Esophagus (tissue), 2 donors: ENCODE measurements at regions not wholly inside any gene's neighbourhood (a gene's known extent, or its start where the extent isn't known, plus 50 kb on each side); places are given as distances from the start of the nearest gene placed in this dataset.

Experiments
- H3K27ac ChIP-seq, 2 donors: one replicate each; pipeline ENCODE4 v1.5.1; 2013; ENCODE audit warnings: low read depth in 2 of 2, mild to moderate bottlenecking in 2 of 2, inconsistent platforms in 1 of 2, low read length in 1 of 2, moderate library complexity in 1 of 2
- H3K27me3 ChIP-seq, 2 donors: one replicate each; pipeline ENCODE4 v1.6.1; 2013; ENCODE audit warnings: low read length in 2 of 2, control low read depth in 1 of 2, mild to moderate bottlenecking in 1 of 2; ENCODE audit not compliant: insufficient read depth in 2 of 2, control insufficient read depth in 1 of 2
- H3K36me3 ChIP-seq, 2 donors: one replicate each; pipeline ENCODE4 v1.6.1; 2013; ENCODE audit warnings: low read length in 1 of 2; ENCODE audit not compliant: control insufficient read depth in 2 of 2, insufficient read depth in 2 of 2
- H3K4me1 ChIP-seq, 2 donors: one replicate each; pipeline ENCODE4 v1.6.1; 2013; ENCODE audit warnings: low read length in 1 of 2; ENCODE audit not compliant: control insufficient read depth in 2 of 2, insufficient read depth in 2 of 2
- H3K4me3 ChIP-seq, 2 donors: one replicate each; pipeline ENCODE4 v1.5.1; 2013; ENCODE audit warnings: low read length in 2 of 2, mild to moderate bottlenecking in 2 of 2, low read depth in 1 of 2, moderate library complexity in 1 of 2
- H3K9me3 ChIP-seq, 2 donors: one replicate each; pipeline ENCODE4 v1.6.1; 2013; ENCODE audit warnings: mild to moderate bottlenecking in 2 of 2, low read depth in 1 of 2, low read length in 1 of 2, moderate library complexity in 1 of 2; ENCODE audit not compliant: control insufficient read depth in 2 of 2, insufficient read depth in 1 of 2
- WGBS, 2 donors: extraction: QIAGEN DNeasy Blood & Tissue Kit; methylation state at CpG; one replicate each; pipeline ENCODE4 v1.1.7; 2013; 5-methylcytosine and 5-hydroxymethylcytosine counted together
- donor health status: healthy with polysubstance abuse.
- donor health status: Bipolar disorder and iron deficiency.

DNA sequence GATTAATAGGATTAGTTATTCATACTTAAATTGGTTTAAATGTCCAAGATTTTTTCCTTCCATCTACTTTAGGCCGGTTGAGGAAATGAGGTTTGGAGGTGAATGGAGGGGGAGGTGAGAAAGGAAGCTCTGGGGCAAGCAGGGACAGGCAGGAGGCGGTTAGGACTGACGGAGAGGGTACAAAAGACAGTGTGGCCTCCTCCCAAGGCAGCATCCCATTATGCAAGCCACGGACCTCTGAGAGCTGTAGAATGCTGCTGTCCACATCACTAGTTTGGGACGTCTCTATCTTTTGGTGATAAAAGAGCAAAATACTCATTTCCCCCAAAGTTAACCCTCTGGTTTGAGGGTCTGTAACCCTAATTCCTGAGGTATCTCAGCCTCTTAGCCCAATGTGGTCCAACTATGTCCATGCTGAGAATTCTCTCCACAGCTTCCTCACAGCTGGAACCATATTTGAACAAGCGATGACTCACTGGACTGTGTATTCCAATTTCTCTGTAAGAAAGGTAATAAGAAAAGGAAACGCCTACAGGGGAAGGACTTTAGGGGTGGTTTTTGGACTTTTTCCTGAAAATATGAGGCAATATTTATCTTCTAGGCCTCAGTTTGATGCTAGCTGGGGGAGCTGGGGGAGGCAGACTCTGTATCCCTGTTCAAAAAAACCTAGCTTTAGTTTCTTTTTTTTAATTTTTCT, 172.2 kb downstream of the TFAP2B start:
- Histone ChIP-seq H3K4me1 (no peaks in the 10 kb centered on the region), H3K9me3 (no peaks in the 10 kb centered on the region)
- 62 to 66% methylated on average over 7 of the region's 7 CpGs for WGBS, 2 donors

DNA sequence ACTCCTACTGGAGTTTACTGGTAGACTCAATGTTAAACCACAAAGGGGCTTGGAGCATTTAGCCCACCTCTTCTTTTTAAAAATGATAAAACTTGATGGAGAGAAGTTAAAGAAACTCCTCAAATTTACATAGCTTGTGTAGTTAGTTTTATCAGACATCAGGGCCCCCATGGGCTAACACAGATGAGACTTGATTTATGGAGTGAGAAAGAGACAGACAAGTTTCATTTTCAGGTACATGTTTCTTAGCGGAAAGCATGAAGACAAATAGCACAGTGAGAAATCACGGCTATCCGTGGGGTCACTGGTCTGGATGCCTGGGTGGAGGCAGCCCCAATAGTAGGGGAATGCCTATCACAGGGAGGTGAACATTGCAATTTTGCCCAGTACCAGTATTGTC, 173.6 kb downstream of the TFAP2B start:
- Histone ChIP-seq H3K27ac (no peak overlapping the region), H3K4me1 (no peaks in the 10 kb centered on the region), H3K4me3 (no peak overlapping the region), H3K9me3 (no peaks in the 10 kb centered on the region), H3K36me3 (no peaks in the 10 kb centered on the region), H3K27me3 (no peaks in the 10 kb centered on the region)
- WGBS, 2 donors: 96 to 98% methylated on average over 3 of the region's 3 CpGs

More for the DNA sequence above, 172.2 kb downstream of the TFAP2B start:
- no peak overlapping the region for H3K4me3 ChIP-seq
- H3K27me3 ChIP-seq: no peaks in the 10 kb centered on the region
- no peak overlapping the region for H3K27ac ChIP-seq
- H3K36me3 ChIP-seq: no peaks in the 10 kb centered on the region

DNA sequence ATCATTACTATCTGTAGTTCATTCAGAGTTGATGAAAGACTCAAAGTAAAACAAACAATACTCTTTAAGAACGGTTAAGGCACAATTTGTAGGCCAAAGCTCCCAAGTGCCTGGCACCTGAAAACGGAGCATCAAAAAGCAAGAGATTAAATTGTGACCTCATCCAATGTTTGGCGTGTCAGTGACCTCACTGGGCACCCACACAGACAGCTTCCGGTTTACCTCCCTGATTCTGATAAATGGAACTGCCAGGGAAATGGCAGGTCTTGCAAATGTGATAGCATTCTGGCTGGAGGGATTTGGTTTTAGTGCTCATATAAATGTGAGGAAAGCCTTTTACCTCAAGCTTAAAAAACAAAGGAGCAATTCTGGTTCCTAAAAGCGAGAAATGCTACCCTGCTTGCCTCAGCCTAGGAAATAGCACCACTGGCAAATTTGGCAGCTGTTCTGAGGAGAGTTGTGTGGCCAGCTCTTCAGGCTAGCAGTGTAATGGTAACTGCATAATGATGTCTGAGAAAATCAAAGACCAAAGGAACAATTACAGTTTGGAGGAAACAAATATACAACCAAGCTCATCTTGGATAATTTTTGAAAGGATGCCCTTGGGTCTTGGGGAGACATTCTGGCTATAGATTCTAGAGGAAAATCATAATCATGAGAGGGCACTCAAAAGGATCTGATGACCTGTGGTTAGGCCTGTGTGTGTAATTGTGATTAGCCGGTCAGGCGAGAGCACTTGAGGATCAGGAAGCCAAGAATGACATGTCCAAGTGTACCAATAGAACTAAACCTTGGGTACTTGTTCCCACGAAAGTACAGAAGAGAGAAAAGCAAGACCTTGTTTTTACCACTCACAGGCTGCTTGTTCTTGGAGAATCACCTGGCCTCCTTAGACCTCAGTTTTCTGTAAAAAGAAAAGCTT, 174.3 kb downstream of the TFAP2B start:
- Histone ChIP-seq H3K36me3 (no peaks in the 10 kb centered on the region), H3K27me3 (no peaks in the 10 kb centered on the region), H3K27ac (no peak overlapping the region), H3K4me1 (no peaks in the 10 kb centered on the region), H3K4me3 (no peak overlapping the region), H3K9me3 (no peaks in the 10 kb centered on the region)
- 68 to 72% methylated on average over 8 of the region's 8 CpGs for WGBS, 2 donors

DNA sequence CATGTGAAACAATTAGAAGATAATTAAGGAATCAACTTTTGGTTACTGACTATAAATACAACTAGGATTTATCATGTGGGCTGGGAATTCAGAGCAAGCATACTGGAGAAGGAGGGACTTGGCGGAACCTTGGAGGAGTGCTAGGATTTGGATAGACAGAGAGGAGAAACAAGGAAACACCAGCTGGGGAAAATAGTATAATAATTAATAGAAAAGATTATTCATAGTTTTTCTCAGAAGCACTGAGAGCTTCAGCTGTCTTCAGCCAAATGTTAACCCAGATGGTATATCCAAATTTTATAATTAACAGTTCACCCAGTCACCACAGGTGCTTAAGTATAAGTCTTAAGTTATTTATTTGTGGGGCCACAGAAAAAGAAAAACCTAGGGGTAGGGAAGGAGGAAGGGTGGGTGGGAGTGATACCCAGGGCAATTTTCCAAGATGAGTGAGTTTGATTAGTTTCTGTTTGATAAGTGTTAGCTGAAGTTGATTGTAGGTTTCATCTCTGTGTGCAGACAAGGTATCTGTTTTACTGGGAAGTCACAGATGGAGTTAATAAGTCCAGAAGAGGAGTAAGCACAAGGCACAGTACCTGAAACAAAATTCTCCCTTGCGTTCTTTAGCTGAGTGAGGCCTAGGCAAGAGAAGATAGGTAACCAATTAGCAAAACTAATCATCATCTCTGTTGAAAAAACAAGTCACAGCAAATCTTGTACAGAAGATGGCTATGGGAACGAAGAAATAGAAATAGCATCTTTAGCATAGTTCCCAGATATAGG, 175.5 kb downstream of the TFAP2B start:
- H3K27me3 ChIP-seq: no peaks in the 10 kb centered on the region
- no peak overlapping the region for H3K27ac ChIP-seq
- 83 to 92% methylated on average over 3 of the region's 3 CpGs for WGBS, 2 donors
- H3K4me3 ChIP-seq: no peak overlapping the region
- H3K9me3 ChIP-seq: no peaks in the 10 kb centered on the region
- H3K4me1 ChIP-seq: no peaks in the 10 kb centered on the region
- H3K36me3 ChIP-seq: no peaks in the 10 kb centered on the region

DNA sequence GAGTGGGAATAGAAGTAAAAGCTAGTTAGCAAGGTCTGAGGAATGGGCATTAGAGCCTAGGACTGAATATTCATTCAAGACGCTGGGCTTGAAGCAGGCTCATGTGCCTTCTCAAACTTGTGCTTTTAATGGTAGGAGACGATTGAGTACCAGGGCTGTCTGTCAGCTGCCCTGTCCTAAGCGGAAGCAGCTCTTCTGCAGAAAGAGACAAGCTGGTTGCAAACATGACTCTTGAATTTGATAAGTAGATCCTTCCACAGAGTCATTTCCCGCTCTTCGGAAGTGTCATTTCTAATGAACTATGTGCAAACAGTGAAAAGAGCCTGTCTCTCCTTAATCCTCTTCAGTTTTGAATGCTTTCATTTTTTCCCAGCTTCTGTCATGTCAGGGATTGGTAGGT, 176.4 kb downstream of the TFAP2B start:
- Histone ChIP-seq H3K4me3 (no peak overlapping the region), H3K4me1 (no peaks in the 10 kb centered on the region), H3K36me3 (no peaks in the 10 kb centered on the region), H3K27ac (no peak overlapping the region), H3K9me3 (no peaks in the 10 kb centered on the region), H3K27me3 (no peaks in the 10 kb centered on the region)
- 77% methylated on average over 5 of the region's 5 CpGs for WGBS, 2 donors

DNA sequence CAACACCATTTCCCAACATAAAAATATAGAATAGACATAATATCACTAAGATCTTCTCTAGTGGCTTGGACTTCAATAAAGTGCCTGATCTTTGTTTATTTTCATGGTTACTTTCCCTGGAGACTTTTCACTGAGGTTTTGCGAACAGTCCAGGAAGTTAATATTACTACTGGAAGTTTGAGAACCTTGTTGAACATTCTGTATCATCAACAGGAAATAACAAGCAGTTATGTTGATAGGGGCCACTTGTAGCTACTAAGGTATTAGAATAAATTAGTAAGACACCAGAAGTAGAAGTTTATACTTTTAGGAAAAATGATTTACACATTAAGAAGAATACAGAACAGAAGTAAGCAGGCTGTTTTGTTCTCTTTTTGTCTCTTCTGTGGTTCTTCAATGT, 180.2 kb downstream of the TFAP2B start:
- H3K36me3 ChIP-seq: no peaks in the 10 kb centered on the region
- H3K27ac ChIP-seq: no peak overlapping the region
- 65 to 71% methylated on average over 1 of the region's 1 CpG for WGBS, 2 donors

DNA sequence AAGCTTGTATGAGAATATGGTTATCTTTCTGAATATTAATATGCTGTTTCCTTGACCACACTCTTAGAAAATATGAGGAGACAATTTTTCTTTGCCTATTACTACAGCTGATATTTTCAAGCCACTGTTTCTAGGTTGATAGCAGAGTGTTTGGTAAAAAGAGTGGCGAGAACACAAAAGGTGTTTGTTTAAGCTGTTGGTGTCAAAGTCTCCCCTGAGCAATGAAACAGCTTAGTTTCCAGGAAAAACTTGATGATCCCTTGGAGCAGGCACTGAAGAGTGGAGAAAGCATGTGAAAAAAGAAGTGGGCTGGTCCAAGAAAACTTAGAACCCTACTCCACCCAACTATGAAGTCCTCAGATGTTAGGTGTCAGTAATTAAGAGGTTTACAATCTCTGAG, 182.7 kb downstream of the TFAP2B start:
- 59 to 80% methylated on average over 1 of the region's 1 CpG for WGBS, 2 donors
- Histone ChIP-seq H3K4me3 (no peak overlapping the region), H3K9me3 (no peaks in the 10 kb centered on the region), H3K36me3 (no peaks in the 10 kb centered on the region), H3K4me1 (no peaks in the 10 kb centered on the region), H3K27ac (no peak overlapping the region), H3K27me3 (no peaks in the 10 kb centered on the region)

More for the DNA sequence above, 180.2 kb downstream of the TFAP2B start:
- H3K4me1 ChIP-seq: no peaks in the 10 kb centered on the region
- no peak overlapping the region for H3K4me3 ChIP-seq
- H3K9me3 ChIP-seq: no peaks in the 10 kb centered on the region
- no peaks in the 10 kb centered on the region for H3K27me3 ChIP-seq

DNA sequence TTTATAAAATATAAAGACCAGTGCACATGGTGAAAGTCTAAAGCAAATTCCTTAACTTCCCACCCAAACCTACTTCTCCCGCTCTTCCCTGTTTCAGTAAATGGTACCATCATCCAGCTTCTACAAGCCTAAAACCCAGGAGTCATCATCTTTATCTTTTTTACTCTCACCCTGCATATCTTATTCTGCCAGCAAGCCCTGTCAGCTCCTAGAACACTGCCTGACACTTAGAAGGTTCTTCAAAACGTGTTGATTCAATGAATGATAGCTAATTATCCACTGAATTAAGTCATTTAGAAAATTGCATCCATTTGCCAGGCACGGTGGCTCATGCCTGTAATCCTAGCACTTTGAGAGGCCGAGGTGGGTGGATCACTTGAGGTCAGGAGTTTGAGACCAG, 185.7 kb downstream of the TFAP2B start:
- Histone ChIP-seq H3K27me3 (no peaks in the 10 kb centered on the region), H3K4me1 (no peaks in the 10 kb centered on the region), H3K36me3 (no peaks in the 10 kb centered on the region), H3K9me3 (no peaks in the 10 kb centered on the region), H3K4me3 (no peak overlapping the region), H3K27ac (no peak overlapping the region)
- WGBS, 2 donors: 77 to 78% methylated on average over 4 of the region's 4 CpGs

DNA sequence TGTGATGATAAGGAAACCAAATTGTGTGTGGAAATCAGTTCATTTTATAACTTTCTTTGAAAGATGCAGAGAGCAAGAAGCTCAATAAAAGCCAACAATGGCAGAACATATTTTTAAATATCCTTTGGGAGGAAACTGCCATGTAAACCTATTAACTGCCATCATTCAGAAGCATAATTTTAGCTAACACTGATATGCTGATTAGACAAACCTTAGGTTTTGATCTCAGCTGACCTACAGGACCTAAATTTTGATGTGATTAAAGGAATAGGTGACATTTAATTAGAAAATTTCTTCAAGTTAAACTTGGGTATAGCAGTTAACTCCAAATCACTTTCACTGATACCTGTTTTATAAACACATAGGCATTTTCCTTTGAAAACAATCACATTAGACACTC, 187.1 kb downstream of the TFAP2B start:
- no peak overlapping the region for H3K4me3 ChIP-seq
- H3K9me3 ChIP-seq: no peaks in the 10 kb centered on the region
- no peak overlapping the region for H3K27ac ChIP-seq
- H3K27me3 ChIP-seq: no peaks in the 10 kb centered on the region
- no peaks in the 10 kb centered on the region for H3K36me3 ChIP-seq
- no peaks in the 10 kb centered on the region for H3K4me1 ChIP-seq
